H9 (cell line): ENCODE measurements at regions not wholly inside any gene's neighbourhood (a gene's known extent, or its start where the extent isn't known, plus 50 kb on each side); places are given as distances from the start of the nearest gene placed in this dataset.

ENCODE experiments used
- DNase-seq: peaks from one replicate; pipeline ENCODE4 v3.0.0-alpha.2; 2017
- H2AFZ ChIP-seq: one replicate; pipeline ENCODE4 v1.6.1; 2013; ENCODE audit warnings: mild to moderate bottlenecking, low read length, control low read depth, moderate library complexity
- H2AK5ac ChIP-seq: 2 replicates; pipeline ENCODE4 v1.6.1; 2013; ENCODE audit warnings: low read length, control low read depth, mixed read lengths; ENCODE audit not compliant: insufficient read length
- H2BK120ac ChIP-seq: one replicate; pipeline ENCODE4 v1.6.1; 2013; ENCODE audit warnings: low read depth, mild to moderate bottlenecking, low read length, control low read depth, inconsistent platforms; ENCODE audit not compliant: poor library complexity, severe bottlenecking
- H2BK12ac ChIP-seq: 2 replicates; pipeline ENCODE4 v1.6.1; 2013; ENCODE audit warnings: low read length, control low read depth, mixed read lengths, low read depth; ENCODE audit not compliant: insufficient read length
- H2BK15ac ChIP-seq: 2 replicates; pipeline ENCODE4 v1.6.1; 2013; ENCODE audit warnings: low read depth, low read length, control low read depth
- H2BK20ac ChIP-seq: one replicate; pipeline ENCODE4 v1.6.1; 2013; ENCODE audit warnings: low read depth, mild to moderate bottlenecking, low read length, control low read depth, inconsistent platforms; ENCODE audit not compliant: poor library complexity, severe bottlenecking
- H2BK5ac ChIP-seq: 2 replicates; pipeline ENCODE4 v1.6.1; 2013; ENCODE audit warnings: low read length, control low read depth, mixed read lengths; ENCODE audit not compliant: insufficient read length
- H3K14ac ChIP-seq: 2 replicates; pipeline ENCODE4 v1.6.1; 2013; ENCODE audit warnings: low read length, control low read depth; ENCODE audit not compliant: insufficient read depth
- H3K18ac ChIP-seq: 2 replicates; pipeline ENCODE4 v1.6.1; 2013; ENCODE audit warnings: low read depth, mild to moderate bottlenecking, mixed read lengths, low read length, control low read depth; ENCODE audit not compliant: insufficient read length
- H3K23ac ChIP-seq: 2 replicates; pipeline ENCODE4 v1.6.1; 2013; ENCODE audit warnings: low read length, control low read depth, mixed read lengths, low read depth; ENCODE audit not compliant: insufficient read length
- H3K23me2 ChIP-seq: 2 replicates; pipeline ENCODE4 v1.6.1; 2013; ENCODE audit warnings: low read depth, mild to moderate bottlenecking, mixed read lengths, low read length, control low read depth; ENCODE audit not compliant: insufficient read length, poor library complexity, severe bottlenecking
- H3K27ac ChIP-seq: 2 replicates; pipeline ENCODE4 v1.5.1; 2013; ENCODE audit warnings: low read length, control low read depth, mixed read lengths, low read depth; ENCODE audit not compliant: insufficient read length
- H3K27me3 ChIP-seq: 2 replicates; pipeline ENCODE4 v1.6.1; 2013; ENCODE audit warnings: low read length, control low read depth, inconsistent platforms; ENCODE audit not compliant: insufficient read depth
- H3K4ac ChIP-seq: 2 replicates; pipeline ENCODE4 v1.6.1; 2013; ENCODE audit warnings: low read depth, mild to moderate bottlenecking, control low read depth, inconsistent platforms, low read length, moderate library complexity
- H3K4me1 ChIP-seq: 2 replicates; pipeline ENCODE4 v1.6.1; 2013; ENCODE audit warnings: low read length, control low read depth, inconsistent platforms; ENCODE audit not compliant: insufficient read depth
- H3K4me2 ChIP-seq: 2 replicates; pipeline ENCODE4 v1.6.1; 2013; ENCODE audit warnings: low read length, control low read depth, mixed read lengths; ENCODE audit not compliant: insufficient read length, insufficient read depth
- H3K56ac ChIP-seq: 2 replicates; pipeline ENCODE4 v1.6.1; 2013; ENCODE audit warnings: low read depth, mild to moderate bottlenecking, mixed read lengths, low read length, control low read depth; ENCODE audit not compliant: insufficient read length
- H3K79me1 ChIP-seq: 2 replicates; pipeline ENCODE4 v1.6.1; 2013; ENCODE audit warnings: low read depth, mild to moderate bottlenecking, moderate library complexity, low read length, control low read depth, inconsistent platforms; ENCODE audit not compliant: insufficient read depth, poor library complexity, severe bottlenecking
- H3K79me2 ChIP-seq: 2 replicates; pipeline ENCODE4 v1.6.1; 2013; ENCODE audit warnings: low read length, control low read depth, inconsistent platforms; ENCODE audit not compliant: insufficient read depth
- H3K9ac ChIP-seq: 2 replicates; pipeline ENCODE4 v1.6.1; 2013; ENCODE audit warnings: low read length, control low read depth, mixed read lengths; ENCODE audit not compliant: insufficient read length; ENCODE audit errors: extremely low read depth
- H3K9me3 ChIP-seq: one replicate; pipeline ENCODE4 v1.6.1; 2013; ENCODE audit warnings: low read depth, low read length, inconsistent platforms; ENCODE audit not compliant: control insufficient read depth
- H3T11ph ChIP-seq: one replicate; pipeline ENCODE4 v1.6.1; 2013; ENCODE audit warnings: mild to moderate bottlenecking, low read length, control low read depth, inconsistent platforms
- H4K20me1 ChIP-seq: one replicate; pipeline ENCODE4 v1.6.1; 2013; ENCODE audit not compliant: control insufficient read depth, insufficient read length, insufficient read depth
- H4K5ac ChIP-seq: 2 replicates; pipeline ENCODE4 v1.6.1; 2013; ENCODE audit warnings: low read depth, mild to moderate bottlenecking, mixed read lengths, low read length, control low read depth; ENCODE audit not compliant: insufficient read length
- H4K8ac ChIP-seq: replicated peaks from 2 replicates; pipeline ENCODE4 v1.6.1; 2013; ENCODE audit warnings: low read length, control low read depth, mixed read lengths, low read depth; ENCODE audit not compliant: insufficient read length
- H4K91ac ChIP-seq: 2 replicates; pipeline ENCODE4 v1.6.1; 2013; ENCODE audit warnings: low read depth, mild to moderate bottlenecking, moderate library complexity, mixed read lengths, low read length, control low read depth; ENCODE audit not compliant: insufficient read length
- H3K27ac Mint-ChIP-seq, 3 experiments: 2 replicates in 2 of 3; 3 replicates in 1 of 3; pipeline ENCODE4 v1.8.0; 2020 to 2021; ENCODE audit warnings: mixed read lengths in 3 of 3, mild to moderate bottlenecking in 1 of 3, moderate library complexity in 1 of 3
- H3K27me3 Mint-ChIP-seq: 2 replicates; pipeline ENCODE4 v1.8.0; 2021; ENCODE audit warnings: low read depth, mild to moderate bottlenecking, moderate library complexity, mixed read lengths
- H3K36me3 Mint-ChIP-seq, 3 experiments: 2 replicates in 2 of 3; 3 replicates in 1 of 3; pipeline ENCODE4 v1.8.0; 2020 to 2021; ENCODE audit warnings: low read depth in 3 of 3, mixed read lengths in 3 of 3; ENCODE audit not compliant: insufficient read depth in 1 of 3
- H3K4me1 Mint-ChIP-seq, 2 experiments: 2 replicates each; pipeline ENCODE4 v1.8.0; 2020; ENCODE audit warnings: mixed read lengths in 2 of 2
- H3K4me3 Mint-ChIP-seq, 2 experiments: 2 replicates in 1 of 2; 3 replicates in 1 of 2; pipeline ENCODE4 v1.8.0; 2020 to 2021; ENCODE audit warnings: mild to moderate bottlenecking in 2 of 2, mixed read lengths in 2 of 2, moderate library complexity in 1 of 2
- H3K9me3 Mint-ChIP-seq, 2 experiments: 2 replicates in 1 of 2; 3 replicates in 1 of 2; pipeline ENCODE4 v1.8.0; 2020; ENCODE audit warnings: mild to moderate bottlenecking in 2 of 2, mixed read lengths in 2 of 2, moderate library complexity in 1 of 2
- WGBS: extraction: QIAGEN DNeasy Blood & Tissue Kit; methylation state at CpG from one replicate; pipeline ENCODE4 v1.1.7; 2013; ENCODE audit warnings: missing lambda C conversion rate, low lambda C conversion rate, mixed read lengths; ENCODE audit not compliant: insufficient read length; ENCODE audit errors: extremely low coverage; 5-methylcytosine and 5-hydroxymethylcytosine counted together
- TF ChIP-seq, protein P1 (sequence below): fragments of 200-600 bp; sonication (generic); conservative IDR thresholded peaks from 3 replicates; pipeline ENCODE4 v1.8.0; 2021; ENCODE audit warnings: antibody characterized with exemption, mild to moderate bottlenecking

DNA sequence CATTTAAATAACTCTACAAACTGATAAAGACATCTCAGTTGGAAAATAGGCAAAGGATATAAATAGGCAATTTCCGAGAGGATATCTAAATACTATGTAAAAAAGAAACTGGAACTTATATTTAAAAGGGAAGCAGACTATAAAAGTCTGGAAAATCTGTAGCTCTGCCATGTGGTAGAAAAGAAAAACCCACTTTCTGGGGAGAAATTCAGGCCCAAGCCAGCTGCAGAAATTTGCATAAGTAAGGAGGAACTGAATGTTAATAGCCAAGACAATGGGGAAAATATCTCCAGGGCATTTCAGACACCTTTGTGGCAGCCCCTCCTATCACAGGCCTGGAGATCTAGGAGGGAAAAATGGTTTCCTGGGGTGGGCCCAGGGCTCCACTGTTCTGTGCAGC, 97.8 kb upstream of the ZBED5 start:
- Histone ChIP-seq H2BK12ac (no peak overlapping the region), H3K79me2 (no peaks in the 10 kb centered on the region), H3K9me3 (no peaks in the 10 kb centered on the region), H3K79me1 (no peaks in the 10 kb centered on the region), H2AK5ac (no peak overlapping the region), H3K18ac (no peak overlapping the region), H3K23me2 (no peaks in the 10 kb centered on the region), H3K27ac (no peak overlapping the region), H3K27me3 (no peaks in the 10 kb centered on the region), H3K9ac (no peak overlapping the region), H2BK15ac (no peak overlapping the region), H3K4ac (no peak overlapping the region), H4K8ac (no peak overlapping the region), H4K91ac (no peak overlapping the region), H4K5ac (no peak overlapping the region), H3K4me1 (no peaks in the 10 kb centered on the region), H2AFZ (no peak overlapping the region), H2BK20ac (no peak overlapping the region), H2BK5ac (no peak overlapping the region), H3K23ac (no peak overlapping the region), H3K56ac (no peak overlapping the region), H4K20me1 (no peaks in the 10 kb centered on the region), H2BK120ac (no peak overlapping the region), H3T11ph (no peak overlapping the region), H3K4me2 (no peak overlapping the region), H3K14ac (no peak overlapping the region)
- DNase-seq: no peak
- Mint-ChIP-seq H3K9me3 (peaks cover 17% of the 10 kb centered on the region in 2 experiments), H3K27me3 (peaks cover 5% of the 10 kb centered on the region), H3K36me3 (peaks cover 5 to 18% (median 13%) of the 10 kb centered on the region in 3 experiments; a peak in 5 of 7 replicates), H3K4me1 (peaks cover 3 to 4% of the 10 kb centered on the region in 2 experiments; a peak in 3 of 4 replicates), H3K27ac (no peak overlapping the region), H3K4me3 (no peak overlapping the region)
- WGBS: no CpG with 5 or more reads among the region's 1 CpG
- TF ChIP-seq, protein P1, sequence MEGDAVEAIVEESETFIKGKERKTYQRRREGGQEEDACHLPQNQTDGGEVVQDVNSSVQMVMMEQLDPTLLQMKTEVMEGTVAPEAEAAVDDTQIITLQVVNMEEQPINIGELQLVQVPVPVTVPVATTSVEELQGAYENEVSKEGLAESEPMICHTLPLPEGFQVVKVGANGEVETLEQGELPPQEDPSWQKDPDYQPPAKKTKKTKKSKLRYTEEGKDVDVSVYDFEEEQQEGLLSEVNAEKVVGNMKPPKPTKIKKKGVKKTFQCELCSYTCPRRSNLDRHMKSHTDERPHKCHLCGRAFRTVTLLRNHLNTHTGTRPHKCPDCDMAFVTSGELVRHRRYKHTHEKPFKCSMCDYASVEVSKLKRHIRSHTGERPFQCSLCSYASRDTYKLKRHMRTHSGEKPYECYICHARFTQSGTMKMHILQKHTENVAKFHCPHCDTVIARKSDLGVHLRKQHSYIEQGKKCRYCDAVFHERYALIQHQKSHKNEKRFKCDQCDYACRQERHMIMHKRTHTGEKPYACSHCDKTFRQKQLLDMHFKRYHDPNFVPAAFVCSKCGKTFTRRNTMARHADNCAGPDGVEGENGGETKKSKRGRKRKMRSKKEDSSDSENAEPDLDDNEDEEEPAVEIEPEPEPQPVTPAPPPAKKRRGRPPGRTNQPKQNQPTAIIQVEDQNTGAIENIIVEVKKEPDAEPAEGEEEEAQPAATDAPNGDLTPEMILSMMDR: no peak
